Astrocyte (in vitro differentiated cells and primary cell): ENCODE measurements at regions not wholly inside any gene's neighbourhood (a gene's known extent, or its start where the extent isn't known, plus 50 kb on each side); places are given as distances from the start of the nearest gene placed in this dataset.

Experiments
- DNase-seq: peaks from one replicate; pipeline ENCODE4 v3.0.0-alpha.2; 2010; ENCODE audit warnings: low read depth
- FAIRE-seq: peaks from 2 replicates; lab custom pipeline; 2011; peaks lifted over from hg19 to GRCh38; lab: Jason Lieb, UNC
- H2AFZ ChIP-seq: 2 replicates; pipeline ENCODE4 v1.6.0; 2012; ENCODE audit warnings: low read depth, low read length, inconsistent platforms
- H3K27ac ChIP-seq: 2 replicates; pipeline ENCODE4 v1.5.1; 2011; ENCODE audit warnings: low read depth, low read length, inconsistent platforms
- H3K27me3 ChIP-seq: 2 replicates; pipeline ENCODE4 v1.6.0; 2011; ENCODE audit warnings: low read length, inconsistent platforms; ENCODE audit not compliant: insufficient read depth
- H3K36me3 ChIP-seq: 2 replicates; pipeline ENCODE4 v1.5.1; 2011; ENCODE audit warnings: low read length, inconsistent platforms; ENCODE audit not compliant: insufficient read depth
- H3K4me1 ChIP-seq: 2 replicates; pipeline ENCODE4 v1.5.1; 2011; ENCODE audit warnings: low read length, inconsistent platforms; ENCODE audit not compliant: insufficient read depth
- H3K4me2 ChIP-seq: 2 replicates; pipeline ENCODE4 v1.6.0; 2012; ENCODE audit warnings: low read length, inconsistent platforms
- H3K4me3 ChIP-seq: 2 replicates; pipeline ENCODE4 v1.5.1; 2011; ENCODE audit warnings: low read depth, mild to moderate bottlenecking, low read length, inconsistent platforms; ENCODE audit not compliant: insufficient read depth
- H3K79me2 ChIP-seq: 2 replicates; pipeline ENCODE4 v1.6.0; 2012; ENCODE audit warnings: mild to moderate bottlenecking, low read length, inconsistent platforms; ENCODE audit not compliant: insufficient read depth
- H3K9ac ChIP-seq: 2 replicates; pipeline ENCODE4 v1.6.0; 2012; ENCODE audit warnings: mild to moderate bottlenecking, low read length, inconsistent platforms
- H3K9me3 ChIP-seq: 2 replicates; pipeline ENCODE4 v1.5.1; 2012; ENCODE audit warnings: low read depth, mild to moderate bottlenecking, low read length, inconsistent platforms; ENCODE audit not compliant: insufficient read depth
- H4K20me1 ChIP-seq: 2 replicates; pipeline ENCODE4 v1.6.0; 2012; ENCODE audit warnings: low read length, inconsistent platforms; ENCODE audit not compliant: insufficient read depth
- H3K27ac Mint-ChIP-seq: one replicate; pipeline ENCODE4 v1.8.0; 2021; ENCODE audit warnings: mild to moderate bottlenecking, mixed read lengths; ENCODE audit not compliant: unreplicated experiment
- H3K27me3 Mint-ChIP-seq: one replicate; pipeline ENCODE4 v1.8.0; 2021; ENCODE audit warnings: low read depth, mixed read lengths; ENCODE audit not compliant: unreplicated experiment
- H3K36me3 Mint-ChIP-seq: one replicate; pipeline ENCODE4 v1.8.0; 2021; ENCODE audit warnings: low read depth, mixed read lengths; ENCODE audit not compliant: unreplicated experiment
- H3K4me1 Mint-ChIP-seq: one replicate; pipeline ENCODE4 v1.8.0; 2021; ENCODE audit warnings: low read depth, mixed read lengths; ENCODE audit not compliant: unreplicated experiment
- H3K4me3 Mint-ChIP-seq: one replicate; pipeline ENCODE4 v1.8.0; 2021; ENCODE audit warnings: mild to moderate bottlenecking, moderate library complexity, mixed read lengths; ENCODE audit not compliant: unreplicated experiment
- H3K9me3 Mint-ChIP-seq: one replicate; pipeline ENCODE4 v1.8.0; 2021; ENCODE audit warnings: mild to moderate bottlenecking, mixed read lengths; ENCODE audit not compliant: unreplicated experiment
- EZH2 ChIP-seq: IDR thresholded peaks from 2 replicates; pipeline ENCODE4 v1.6.1; 2012; ENCODE audit warnings: mild to moderate bottlenecking, low read length, inconsistent platforms; ENCODE audit not compliant: insufficient read depth
- TF ChIP-seq, protein P1 (sequence below): IDR thresholded peaks from 2 replicates; pipeline ENCODE4 v1.5.1; 2011; ENCODE audit warnings: low read depth, mild to moderate bottlenecking, inconsistent platforms, low read length, moderate library complexity; ENCODE audit not compliant: insufficient read depth

DNA sequence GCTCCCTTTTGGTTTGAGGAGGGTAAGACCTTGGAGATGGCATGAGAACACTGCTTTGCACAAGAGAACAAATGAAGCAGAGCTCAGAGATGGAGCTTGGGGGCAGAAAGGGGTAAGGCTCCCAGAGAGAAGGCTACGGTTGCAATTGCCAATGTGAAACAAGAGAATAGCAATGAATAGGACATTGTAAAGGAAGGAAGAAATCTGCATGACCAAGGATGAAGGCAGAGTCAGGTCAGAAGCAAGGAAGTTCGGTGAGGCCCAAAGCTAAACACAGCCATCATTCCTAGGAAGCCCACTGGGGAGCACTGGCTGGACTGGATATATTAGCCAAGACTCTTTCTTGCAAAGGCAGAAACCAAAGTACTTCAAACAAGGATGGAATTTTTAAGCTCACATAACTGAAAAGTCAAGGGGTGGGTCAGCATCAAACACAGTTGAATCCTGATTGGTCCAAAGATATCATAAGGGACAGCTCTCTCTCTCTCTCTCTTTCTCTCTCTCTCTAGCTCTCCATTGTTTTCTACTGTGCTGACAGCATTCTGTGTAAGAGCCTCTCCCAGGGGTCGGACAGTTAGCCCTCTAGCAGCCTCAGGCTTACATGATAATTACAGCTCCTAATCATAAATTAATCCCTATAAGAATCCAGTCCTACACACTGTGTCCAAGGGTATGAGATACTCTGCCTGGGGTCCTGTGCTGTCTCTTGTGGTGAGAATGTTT, 484.3 kb downstream of the SOX6 start:
- H2AFZ ChIP-seq: no peak overlapping the region

GRCh38 chr11:15873501-15873900, 482.8 kb downstream of the SOX6 start:
- Histone ChIP-seq H3K79me2 (no peaks in the 10 kb centered on the region), H2AFZ (no peak overlapping the region), H3K27ac (no peak overlapping the region), H3K9ac (no peak overlapping the region), H3K4me2 (no peak overlapping the region), H3K27me3 (no peaks in the 10 kb centered on the region), H3K9me3 (no peaks in the 10 kb centered on the region), H3K36me3 (no peaks in the 10 kb centered on the region), H4K20me1 (no peaks in the 10 kb centered on the region), H3K4me3 (no peak overlapping the region), H3K4me1 (no peaks in the 10 kb centered on the region)
- H3K36me3 Mint-ChIP-seq: peaks cover 3% of the 10 kb centered on the region
- H3K4me1 Mint-ChIP-seq: no peaks in the 10 kb centered on the region
- DNase-seq (no peak), FAIRE-seq (no peak)
- H3K4me3 Mint-ChIP-seq: no peak overlapping the region
- H3K9me3 Mint-ChIP-seq: peaks cover 5% of the 10 kb centered on the region
- peaks cover 13% of the 10 kb centered on the region for H3K27me3 Mint-ChIP-seq
- TF ChIP-seq EZH2: no peak
- TF ChIP-seq, protein P1, sequence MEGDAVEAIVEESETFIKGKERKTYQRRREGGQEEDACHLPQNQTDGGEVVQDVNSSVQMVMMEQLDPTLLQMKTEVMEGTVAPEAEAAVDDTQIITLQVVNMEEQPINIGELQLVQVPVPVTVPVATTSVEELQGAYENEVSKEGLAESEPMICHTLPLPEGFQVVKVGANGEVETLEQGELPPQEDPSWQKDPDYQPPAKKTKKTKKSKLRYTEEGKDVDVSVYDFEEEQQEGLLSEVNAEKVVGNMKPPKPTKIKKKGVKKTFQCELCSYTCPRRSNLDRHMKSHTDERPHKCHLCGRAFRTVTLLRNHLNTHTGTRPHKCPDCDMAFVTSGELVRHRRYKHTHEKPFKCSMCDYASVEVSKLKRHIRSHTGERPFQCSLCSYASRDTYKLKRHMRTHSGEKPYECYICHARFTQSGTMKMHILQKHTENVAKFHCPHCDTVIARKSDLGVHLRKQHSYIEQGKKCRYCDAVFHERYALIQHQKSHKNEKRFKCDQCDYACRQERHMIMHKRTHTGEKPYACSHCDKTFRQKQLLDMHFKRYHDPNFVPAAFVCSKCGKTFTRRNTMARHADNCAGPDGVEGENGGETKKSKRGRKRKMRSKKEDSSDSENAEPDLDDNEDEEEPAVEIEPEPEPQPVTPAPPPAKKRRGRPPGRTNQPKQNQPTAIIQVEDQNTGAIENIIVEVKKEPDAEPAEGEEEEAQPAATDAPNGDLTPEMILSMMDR: no peak
- no peak overlapping the region for H3K27ac Mint-ChIP-seq

More for the DNA sequence above, 484.3 kb downstream of the SOX6 start:
- peaks cover 13% of the 10 kb centered on the region for H3K27me3 Mint-ChIP-seq
- DNase-seq (no peak), FAIRE-seq (no peak)
- peaks cover 5% of the 10 kb centered on the region for H3K9me3 Mint-ChIP-seq
- no peak overlapping the region for H3K4me3 Mint-ChIP-seq
- TF ChIP-seq, protein P1: no peak
- TF ChIP-seq EZH2: no peak
- Histone ChIP-seq H3K9ac (no peak overlapping the region), H3K79me2 (no peaks in the 10 kb centered on the region), H3K9me3 (no peaks in the 10 kb centered on the region), H3K4me3 (no peak overlapping the region), H3K36me3 (no peaks in the 10 kb centered on the region), H3K27ac (no peak overlapping the region), H3K27me3 (no peaks in the 10 kb centered on the region), H3K4me2 (no peak overlapping the region), H4K20me1 (no peaks in the 10 kb centered on the region), H3K4me1 (no peaks in the 10 kb centered on the region)
- H3K4me1 Mint-ChIP-seq: no peaks in the 10 kb centered on the region
- H3K27ac Mint-ChIP-seq: no peak overlapping the region
- peaks cover 3% of the 10 kb centered on the region for H3K36me3 Mint-ChIP-seq

DNA sequence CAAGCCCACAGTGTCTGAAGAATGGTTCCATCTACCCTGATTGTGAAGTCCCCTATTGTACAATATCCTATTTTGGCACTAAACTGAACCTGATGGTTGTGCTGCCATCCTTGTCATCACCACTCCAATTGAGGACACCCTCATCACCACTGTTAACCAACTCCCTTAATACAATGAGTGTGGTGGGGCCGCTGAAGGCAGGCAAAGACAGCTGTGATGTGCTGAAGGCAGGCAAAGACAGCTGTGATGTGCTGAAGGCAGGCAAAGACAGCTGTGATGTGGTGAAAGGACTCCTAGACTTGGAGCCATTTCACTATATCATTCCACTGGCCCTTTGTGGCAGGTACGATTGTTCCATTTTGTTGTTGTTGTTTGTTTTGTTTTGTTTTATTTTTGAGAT, 481.6 kb downstream of the SOX6 start:
- Histone ChIP-seq H3K4me2 (no peak overlapping the region), H3K9ac (no peak overlapping the region), H3K9me3 (no peaks in the 10 kb centered on the region), H3K4me1 (no peaks in the 10 kb centered on the region), H3K79me2 (no peaks in the 10 kb centered on the region), H3K4me3 (no peak overlapping the region), H3K27me3 (no peaks in the 10 kb centered on the region), H4K20me1 (no peaks in the 10 kb centered on the region), H3K36me3 (no peaks in the 10 kb centered on the region), H2AFZ (no peak overlapping the region), H3K27ac (no peak overlapping the region)
- H3K27ac Mint-ChIP-seq: no peak overlapping the region
- no peak overlapping the region for H3K4me3 Mint-ChIP-seq
- peaks cover 3% of the 10 kb centered on the region for H3K36me3 Mint-ChIP-seq
- H3K4me1 Mint-ChIP-seq: no peaks in the 10 kb centered on the region
- peaks cover 13% of the 10 kb centered on the region for H3K27me3 Mint-ChIP-seq
- FAIRE-seq (no peak), DNase-seq (no peak)
- peaks cover 5% of the 10 kb centered on the region for H3K9me3 Mint-ChIP-seq
- TF ChIP-seq, protein P1: no peak
- no peak for TF ChIP-seq EZH2
